WTC11 (cell line): ENCODE measurements at regions not wholly inside any gene's neighbourhood (a gene's known extent, or its start where the extent isn't known, plus 50 kb on each side); places are given as distances from the start of the nearest gene placed in this dataset.

Experiments
- CREM ChIP-seq: sonication (generic); formaldehyde crosslinking; IDR thresholded peaks from 2 replicates; pipeline ENCODE4 v1.8.1; 2022; ENCODE audit warnings: mild to moderate bottlenecking, missing genetic modification reagents, moderate library complexity
- EMX1 ChIP-seq: fragments of 250-450 bp; sonication (Bioruptor Pico); IDR thresholded peaks from 2 replicates; pipeline ENCODE4 v1.8.0; 2021; ENCODE audit warnings: mild to moderate bottlenecking
- FOXJ3 ChIP-seq: sonication (generic); formaldehyde crosslinking; IDR thresholded peaks from 2 replicates; pipeline ENCODE4 v1.9.0; 2021; ENCODE audit warnings: missing genetic modification reagents, mild to moderate bottlenecking, borderline replicate concordance
- HMGA2 ChIP-seq: fragments of 250-450 bp; sonication (Bioruptor Pico); IDR thresholded peaks from 2 replicates; pipeline ENCODE4 v1.4.0; 2021; ENCODE audit warnings: mild to moderate bottlenecking, moderate library complexity
- NFE2L1 ChIP-seq: sonication (generic); formaldehyde crosslinking; IDR thresholded peaks from 2 replicates; pipeline ENCODE4 v1.8.1; 2023; ENCODE audit warnings: missing genetic modification reagents
- NFYB ChIP-seq: sonication (generic); formaldehyde crosslinking; conservative IDR thresholded peaks from 2 replicates; pipeline ENCODE4 v1.8.0; 2022; ENCODE audit warnings: low read depth, missing genetic modification reagents
- RELA ChIP-seq: sonication (generic); formaldehyde crosslinking; IDR thresholded peaks from 2 replicates; pipeline ENCODE4 v1.8.1; 2022; ENCODE audit warnings: missing genetic modification reagents, mild to moderate bottlenecking, borderline replicate concordance
- TF ChIP-seq, protein P1 (sequence below): sonication (generic); formaldehyde crosslinking; IDR thresholded peaks from 2 replicates; pipeline ENCODE4 v1.8.0; 2022; ENCODE audit warnings: missing genetic modification reagents
- TF ChIP-seq, protein P2 (sequence below): fragments of 200-600 bp; IDR thresholded peaks from 2 replicates; pipeline ENCODE4 v1.8.0; 2022; ENCODE audit warnings: antibody characterized with exemption
- TF ChIP-seq, protein P3 (sequence below): sonication (generic); formaldehyde crosslinking; IDR thresholded peaks from 2 replicates; pipeline ENCODE4 v1.8.1; 2022; ENCODE audit warnings: mild to moderate bottlenecking, missing genetic modification reagents, moderate library complexity, borderline replicate concordance
- TF ChIP-seq, protein P4 (sequence below): sonication (generic); formaldehyde crosslinking; IDR thresholded peaks from 2 replicates; pipeline ENCODE4 v1.8.1; 2022; ENCODE audit warnings: low read depth, missing genetic modification reagents, borderline replicate concordance
- TF ChIP-seq, protein P5 (sequence below): sonication (generic); formaldehyde crosslinking; conservative IDR thresholded peaks from 2 replicates; pipeline ENCODE4 v1.8.1; 2022; ENCODE audit warnings: mild to moderate bottlenecking, missing genetic modification reagents
- TF ChIP-seq, protein P6 (sequence below): sonication (generic); formaldehyde crosslinking; IDR thresholded peaks from 2 replicates; pipeline ENCODE4 v1.8.0; 2022; ENCODE audit warnings: mild to moderate bottlenecking, missing genetic modification reagents
- TF ChIP-seq, protein P7 (sequence below): sonication (generic); formaldehyde crosslinking; IDR thresholded peaks from 2 replicates; pipeline ENCODE4 v1.8.1; 2023; ENCODE audit warnings: mild to moderate bottlenecking, missing genetic modification reagents

DNA sequence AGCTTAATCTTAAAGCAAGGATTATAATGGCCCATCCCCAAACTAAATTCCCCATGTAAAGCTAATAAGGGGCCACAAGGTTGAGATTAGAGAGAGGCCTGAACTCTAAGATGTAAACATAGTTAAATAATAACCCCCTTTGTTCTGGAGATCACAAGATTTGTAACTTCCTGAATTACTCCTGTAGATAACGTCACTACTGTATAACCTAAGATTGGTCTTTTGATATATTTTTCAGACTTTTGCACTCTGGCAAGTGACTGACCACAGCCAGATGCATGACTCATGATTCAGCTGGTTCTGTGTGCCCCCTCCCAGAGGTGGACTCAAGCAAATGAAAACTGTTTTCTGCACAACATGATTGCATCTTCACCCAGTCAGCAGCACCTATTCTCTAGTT is 686.0 kb upstream of the DDX18 start:
- TF ChIP-seq, protein P1, sequence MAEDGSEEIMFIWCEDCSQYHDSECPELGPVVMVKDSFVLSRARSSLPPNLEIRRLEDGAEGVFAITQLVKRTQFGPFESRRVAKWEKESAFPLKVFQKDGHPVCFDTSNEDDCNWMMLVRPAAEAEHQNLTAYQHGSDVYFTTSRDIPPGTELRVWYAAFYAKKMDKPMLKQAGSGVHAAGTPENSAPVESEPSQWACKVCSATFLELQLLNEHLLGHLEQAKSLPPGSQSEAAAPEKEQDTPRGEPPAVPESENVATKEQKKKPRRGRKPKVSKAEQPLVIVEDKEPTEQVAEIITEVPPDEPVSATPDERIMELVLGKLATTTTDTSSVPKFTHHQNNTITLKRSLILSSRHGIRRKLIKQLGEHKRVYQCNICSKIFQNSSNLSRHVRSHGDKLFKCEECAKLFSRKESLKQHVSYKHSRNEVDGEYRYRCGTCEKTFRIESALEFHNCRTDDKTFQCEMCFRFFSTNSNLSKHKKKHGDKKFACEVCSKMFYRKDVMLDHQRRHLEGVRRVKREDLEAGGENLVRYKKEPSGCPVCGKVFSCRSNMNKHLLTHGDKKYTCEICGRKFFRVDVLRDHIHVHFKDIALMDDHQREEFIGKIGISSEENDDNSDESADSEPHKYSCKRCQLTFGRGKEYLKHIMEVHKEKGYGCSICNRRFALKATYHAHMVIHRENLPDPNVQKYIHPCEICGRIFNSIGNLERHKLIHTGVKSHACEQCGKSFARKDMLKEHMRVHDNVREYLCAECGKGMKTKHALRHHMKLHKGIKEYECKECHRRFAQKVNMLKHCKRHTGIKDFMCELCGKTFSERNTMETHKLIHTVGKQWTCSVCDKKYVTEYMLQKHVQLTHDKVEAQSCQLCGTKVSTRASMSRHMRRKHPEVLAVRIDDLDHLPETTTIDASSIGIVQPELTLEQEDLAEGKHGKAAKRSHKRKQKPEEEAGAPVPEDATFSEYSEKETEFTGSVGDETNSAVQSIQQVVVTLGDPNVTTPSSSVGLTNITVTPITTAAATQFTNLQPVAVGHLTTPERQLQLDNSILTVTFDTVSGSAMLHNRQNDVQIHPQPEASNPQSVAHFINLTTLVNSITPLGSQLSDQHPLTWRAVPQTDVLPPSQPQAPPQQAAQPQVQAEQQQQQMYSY (CRISPR knock-in tag): no peak
- TF ChIP-seq, protein P2, sequence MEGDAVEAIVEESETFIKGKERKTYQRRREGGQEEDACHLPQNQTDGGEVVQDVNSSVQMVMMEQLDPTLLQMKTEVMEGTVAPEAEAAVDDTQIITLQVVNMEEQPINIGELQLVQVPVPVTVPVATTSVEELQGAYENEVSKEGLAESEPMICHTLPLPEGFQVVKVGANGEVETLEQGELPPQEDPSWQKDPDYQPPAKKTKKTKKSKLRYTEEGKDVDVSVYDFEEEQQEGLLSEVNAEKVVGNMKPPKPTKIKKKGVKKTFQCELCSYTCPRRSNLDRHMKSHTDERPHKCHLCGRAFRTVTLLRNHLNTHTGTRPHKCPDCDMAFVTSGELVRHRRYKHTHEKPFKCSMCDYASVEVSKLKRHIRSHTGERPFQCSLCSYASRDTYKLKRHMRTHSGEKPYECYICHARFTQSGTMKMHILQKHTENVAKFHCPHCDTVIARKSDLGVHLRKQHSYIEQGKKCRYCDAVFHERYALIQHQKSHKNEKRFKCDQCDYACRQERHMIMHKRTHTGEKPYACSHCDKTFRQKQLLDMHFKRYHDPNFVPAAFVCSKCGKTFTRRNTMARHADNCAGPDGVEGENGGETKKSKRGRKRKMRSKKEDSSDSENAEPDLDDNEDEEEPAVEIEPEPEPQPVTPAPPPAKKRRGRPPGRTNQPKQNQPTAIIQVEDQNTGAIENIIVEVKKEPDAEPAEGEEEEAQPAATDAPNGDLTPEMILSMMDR: no peak
- no peak for TF ChIP-seq FOXJ3 (CRISPR knock-in tag)
- no peak for TF ChIP-seq RELA (CRISPR knock-in tag)
- no peak for TF ChIP-seq EMX1 (CRISPR knock-in tag)
- no peak for TF ChIP-seq NFE2L1 (CRISPR knock-in tag)
- TF ChIP-seq, protein P3, sequence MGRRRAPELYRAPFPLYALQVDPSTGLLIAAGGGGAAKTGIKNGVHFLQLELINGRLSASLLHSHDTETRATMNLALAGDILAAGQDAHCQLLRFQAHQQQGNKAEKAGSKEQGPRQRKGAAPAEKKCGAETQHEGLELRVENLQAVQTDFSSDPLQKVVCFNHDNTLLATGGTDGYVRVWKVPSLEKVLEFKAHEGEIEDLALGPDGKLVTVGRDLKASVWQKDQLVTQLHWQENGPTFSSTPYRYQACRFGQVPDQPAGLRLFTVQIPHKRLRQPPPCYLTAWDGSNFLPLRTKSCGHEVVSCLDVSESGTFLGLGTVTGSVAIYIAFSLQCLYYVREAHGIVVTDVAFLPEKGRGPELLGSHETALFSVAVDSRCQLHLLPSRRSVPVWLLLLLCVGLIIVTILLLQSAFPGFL (CRISPR knock-in tag): no peak
- TF ChIP-seq CREM: no peak
- TF ChIP-seq, protein P4, sequence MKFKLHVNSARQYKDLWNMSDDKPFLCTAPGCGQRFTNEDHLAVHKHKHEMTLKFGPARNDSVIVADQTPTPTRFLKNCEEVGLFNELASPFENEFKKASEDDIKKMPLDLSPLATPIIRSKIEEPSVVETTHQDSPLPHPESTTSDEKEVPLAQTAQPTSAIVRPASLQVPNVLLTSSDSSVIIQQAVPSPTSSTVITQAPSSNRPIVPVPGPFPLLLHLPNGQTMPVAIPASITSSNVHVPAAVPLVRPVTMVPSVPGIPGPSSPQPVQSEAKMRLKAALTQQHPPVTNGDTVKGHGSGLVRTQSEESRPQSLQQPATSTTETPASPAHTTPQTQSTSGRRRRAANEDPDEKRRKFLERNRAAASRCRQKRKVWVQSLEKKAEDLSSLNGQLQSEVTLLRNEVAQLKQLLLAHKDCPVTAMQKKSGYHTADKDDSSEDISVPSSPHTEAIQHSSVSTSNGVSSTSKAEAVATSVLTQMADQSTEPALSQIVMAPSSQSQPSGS (CRISPR knock-in tag): no peak
- TF ChIP-seq HMGA2: no peak
- TF ChIP-seq, protein P5, sequence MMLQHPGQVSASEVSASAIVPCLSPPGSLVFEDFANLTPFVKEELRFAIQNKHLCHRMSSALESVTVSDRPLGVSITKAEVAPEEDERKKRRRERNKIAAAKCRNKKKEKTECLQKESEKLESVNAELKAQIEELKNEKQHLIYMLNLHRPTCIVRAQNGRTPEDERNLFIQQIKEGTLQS (CRISPR knock-in tag): no peak
- no peak for TF ChIP-seq NFYB (CRISPR knock-in tag)
- TF ChIP-seq, protein P6, sequence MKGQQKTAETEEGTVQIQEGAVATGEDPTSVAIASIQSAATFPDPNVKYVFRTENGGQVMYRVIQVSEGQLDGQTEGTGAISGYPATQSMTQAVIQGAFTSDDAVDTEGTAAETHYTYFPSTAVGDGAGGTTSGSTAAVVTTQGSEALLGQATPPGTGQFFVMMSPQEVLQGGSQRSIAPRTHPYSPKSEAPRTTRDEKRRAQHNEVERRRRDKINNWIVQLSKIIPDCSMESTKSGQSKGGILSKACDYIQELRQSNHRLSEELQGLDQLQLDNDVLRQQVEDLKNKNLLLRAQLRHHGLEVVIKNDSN: no peak
- TF ChIP-seq, protein P7, sequence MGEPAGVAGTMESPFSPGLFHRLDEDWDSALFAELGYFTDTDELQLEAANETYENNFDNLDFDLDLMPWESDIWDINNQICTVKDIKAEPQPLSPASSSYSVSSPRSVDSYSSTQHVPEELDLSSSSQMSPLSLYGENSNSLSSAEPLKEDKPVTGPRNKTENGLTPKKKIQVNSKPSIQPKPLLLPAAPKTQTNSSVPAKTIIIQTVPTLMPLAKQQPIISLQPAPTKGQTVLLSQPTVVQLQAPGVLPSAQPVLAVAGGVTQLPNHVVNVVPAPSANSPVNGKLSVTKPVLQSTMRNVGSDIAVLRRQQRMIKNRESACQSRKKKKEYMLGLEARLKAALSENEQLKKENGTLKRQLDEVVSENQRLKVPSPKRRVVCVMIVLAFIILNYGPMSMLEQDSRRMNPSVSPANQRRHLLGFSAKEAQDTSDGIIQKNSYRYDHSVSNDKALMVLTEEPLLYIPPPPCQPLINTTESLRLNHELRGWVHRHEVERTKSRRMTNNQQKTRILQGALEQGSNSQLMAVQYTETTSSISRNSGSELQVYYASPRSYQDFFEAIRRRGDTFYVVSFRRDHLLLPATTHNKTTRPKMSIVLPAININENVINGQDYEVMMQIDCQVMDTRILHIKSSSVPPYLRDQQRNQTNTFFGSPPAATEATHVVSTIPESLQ: no peak
